Ovary (tissue), 7 donors: ENCODE measurements at regions not wholly inside any gene's neighbourhood (a gene's known extent, or its start where the extent isn't known, plus 50 kb on each side); places are given as distances from the start of the nearest gene placed in this dataset.
A peak's percentile ranks its signal among the peaks of the same experiment; 100 is the strongest.

ENCODE experiments used
- DNase-seq, 5 donors: peaks; one replicate each; pipeline ENCODE4 v3.0.0-alpha.2; 2019 to 2020
- H3K27ac ChIP-seq, 2 donors: fragments of 200-600 bp; one replicate each; pipeline versions ENCODE4 v1.5.1 to v1.8.0; 2019 to 2022
- H3K27me3 ChIP-seq: fragments of 200-600 bp; one replicate; pipeline ENCODE4 v1.8.0; 2022
- H3K36me3 ChIP-seq: fragments of 200-600 bp; sonication (generic); one replicate; pipeline ENCODE4 v1.5.1; 2019
- H3K4me1 ChIP-seq: one replicate; pipeline ENCODE4 v1.8.1; 2013; ENCODE audit warnings: mild to moderate bottlenecking, moderate library complexity; ENCODE audit not compliant: insufficient read depth
- H3K4me3 ChIP-seq: fragments of 200-600 bp; sonication (generic); one replicate; pipeline ENCODE4 v1.5.1; 2017
- H3K9me3 ChIP-seq, 2 donors: fragments of 200-600 bp in 1 of 2; sonication (generic) in 1 of 2; one replicate each; pipeline versions ENCODE4 v1.5.1 to v1.8.1; 2013 to 2019; ENCODE audit warnings: mild to moderate bottlenecking in 1 of 2, moderate library complexity in 1 of 2
- EP300 ChIP-seq: sonication (generic); formaldehyde crosslinking; IDR thresholded peaks from one replicate; pipeline ENCODE4 v1.6.1; 2017; ENCODE audit warnings: antibody characterized with exemption
- POLR2A ChIP-seq: fragments of 450-650 bp; IDR thresholded peaks from one replicate; pipeline ENCODE4 v1.6.1; 2017; ENCODE audit warnings: antibody characterized with exemption, mild to moderate bottlenecking, moderate library complexity
- WGBS, 3 donors: extraction: QIAGEN DNeasy Blood & Tissue Kit in 1 of 3; methylation state at CpG; one replicate each; pipeline versions ENCODE4 v1.1.5 to v1.1.7; 2013 to 2017; 5-methylcytosine and 5-hydroxymethylcytosine counted together
- intact Hi-C, 4 donors: fragments of 100-400 bp; cut with DNase I; formaldehyde crosslinking; loops; one replicate each; pipeline versions ENCODE4 v1.11.0 to v1.15.1; 2022 to 2023
- TF ChIP-seq, protein P1 (sequence below), 3 donors: fragments of 450-650 bp in 2 of 3; fragments of 200-600 bp in 1 of 3; IDR thresholded peaks; one replicate each; pipeline versions ENCODE4 v1.5.1 to v1.8.0; 2016 to 2022; ENCODE audit warnings: antibody characterized with exemption in 3 of 3, mild to moderate bottlenecking in 1 of 3
- donor health status: DM: no; HTN: no; CAD: no; lungs with moderate emphysema.
- donor health status: DM: no; HTN: no; CAD: no.
- donor health status: Bipolar disorder and iron deficiency.
- donor health status: DM: no; HTN: no; CAD: no.
- donor health status: DM: yes; HTN: yes; CAD: no.

- H3K4me1 ChIP-seq, result peaks cover 2% of the 10 kb centered on the region
- WGBS, 3 donors, result 44 to 58% (median 57%) methylated on average over 12 of the region's 12 CpGs
- H3K27me3 ChIP-seq, result no peaks in the 10 kb centered on the region
- intact Hi-C loops, result no loop called here
- H3K4me3 ChIP-seq, result no peak overlapping the region
- DNase-seq, result peak in 2 of 5 donors; percentile 9 to 31
- peaks cover 0 to 3% of the 10 kb centered on the region in 2 donors for H3K9me3 ChIP-seq
- no peaks in the 10 kb centered on the region for H3K36me3 ChIP-seq
- no peak overlapping the region for H3K27ac ChIP-seq
- TF ChIP-seq POLR2A (no peak), EP300 (no peak)
- TF ChIP-seq, protein P1, sequence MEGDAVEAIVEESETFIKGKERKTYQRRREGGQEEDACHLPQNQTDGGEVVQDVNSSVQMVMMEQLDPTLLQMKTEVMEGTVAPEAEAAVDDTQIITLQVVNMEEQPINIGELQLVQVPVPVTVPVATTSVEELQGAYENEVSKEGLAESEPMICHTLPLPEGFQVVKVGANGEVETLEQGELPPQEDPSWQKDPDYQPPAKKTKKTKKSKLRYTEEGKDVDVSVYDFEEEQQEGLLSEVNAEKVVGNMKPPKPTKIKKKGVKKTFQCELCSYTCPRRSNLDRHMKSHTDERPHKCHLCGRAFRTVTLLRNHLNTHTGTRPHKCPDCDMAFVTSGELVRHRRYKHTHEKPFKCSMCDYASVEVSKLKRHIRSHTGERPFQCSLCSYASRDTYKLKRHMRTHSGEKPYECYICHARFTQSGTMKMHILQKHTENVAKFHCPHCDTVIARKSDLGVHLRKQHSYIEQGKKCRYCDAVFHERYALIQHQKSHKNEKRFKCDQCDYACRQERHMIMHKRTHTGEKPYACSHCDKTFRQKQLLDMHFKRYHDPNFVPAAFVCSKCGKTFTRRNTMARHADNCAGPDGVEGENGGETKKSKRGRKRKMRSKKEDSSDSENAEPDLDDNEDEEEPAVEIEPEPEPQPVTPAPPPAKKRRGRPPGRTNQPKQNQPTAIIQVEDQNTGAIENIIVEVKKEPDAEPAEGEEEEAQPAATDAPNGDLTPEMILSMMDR (IDR thresholded peaks at IDR 0.05), result no peak
Observed at GRCh38 chr12:115174920-115175319, 490.9 kb upstream of the TBX3 start.

DNA sequence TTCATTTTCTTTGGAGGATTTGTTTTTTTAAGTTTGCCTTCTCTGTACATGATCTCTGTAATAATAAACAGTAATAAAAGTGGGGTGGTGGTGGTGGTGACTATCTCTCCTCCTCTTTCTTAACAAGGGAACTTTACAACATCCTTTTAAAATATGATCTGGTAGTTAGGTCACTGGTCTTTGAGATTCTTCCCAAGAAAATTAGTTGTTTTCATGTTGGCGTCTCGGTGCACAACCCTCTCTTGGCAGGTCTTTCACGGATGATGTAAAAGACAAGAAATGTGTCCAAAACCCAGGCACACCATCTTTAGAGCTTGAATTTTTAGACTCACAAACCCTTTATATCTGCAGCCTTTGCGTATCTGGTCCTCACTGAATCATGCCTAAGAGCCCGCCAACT lies 488.5 kb upstream of the TBX3 start:
- Histone ChIP-seq H3K36me3 (no peaks in the 10 kb centered on the region), H3K27me3 (no peaks in the 10 kb centered on the region), H3K4me1 (peaks cover 2% of the 10 kb centered on the region), H3K4me3 (no peak overlapping the region), H3K27ac (no peak overlapping the region), H3K9me3 (peaks cover 0 to 3% of the 10 kb centered on the region in 2 donors)
- intact Hi-C loops, result no loop called here
- 35 to 43% (median 39%) methylated on average over 5 of the region's 5 CpGs for WGBS, 3 donors
- TF ChIP-seq POLR2A (no peak), EP300 (no peak)
- TF ChIP-seq, protein P1 (IDR thresholded peaks at IDR 0.05), result no peak
- DNase-seq, result no peak

- Histone ChIP-seq H3K27me3 (no peaks in the 10 kb centered on the region), H3K4me1 (peaks cover 2% of the 10 kb centered on the region), H3K9me3 (peaks cover 0 to 3% of the 10 kb centered on the region in 2 donors), H3K4me3 (no peak overlapping the region), H3K36me3 (no peaks in the 10 kb centered on the region), H3K27ac (no peak overlapping the region)
- 24 to 33% (median 27%) methylated on average over 2 of the region's 2 CpGs for WGBS, 3 donors
- TF ChIP-seq, protein P1 (IDR thresholded peaks at IDR 0.05), result no peak
- no peak for TF ChIP-seq POLR2A
- TF ChIP-seq EP300, result no peak
- no peak for DNase-seq
- intact Hi-C loops, result no loop called here
Observed at GRCh38 chr12:115169981-115170380, 486.0 kb upstream of the TBX3 start.

DNA sequence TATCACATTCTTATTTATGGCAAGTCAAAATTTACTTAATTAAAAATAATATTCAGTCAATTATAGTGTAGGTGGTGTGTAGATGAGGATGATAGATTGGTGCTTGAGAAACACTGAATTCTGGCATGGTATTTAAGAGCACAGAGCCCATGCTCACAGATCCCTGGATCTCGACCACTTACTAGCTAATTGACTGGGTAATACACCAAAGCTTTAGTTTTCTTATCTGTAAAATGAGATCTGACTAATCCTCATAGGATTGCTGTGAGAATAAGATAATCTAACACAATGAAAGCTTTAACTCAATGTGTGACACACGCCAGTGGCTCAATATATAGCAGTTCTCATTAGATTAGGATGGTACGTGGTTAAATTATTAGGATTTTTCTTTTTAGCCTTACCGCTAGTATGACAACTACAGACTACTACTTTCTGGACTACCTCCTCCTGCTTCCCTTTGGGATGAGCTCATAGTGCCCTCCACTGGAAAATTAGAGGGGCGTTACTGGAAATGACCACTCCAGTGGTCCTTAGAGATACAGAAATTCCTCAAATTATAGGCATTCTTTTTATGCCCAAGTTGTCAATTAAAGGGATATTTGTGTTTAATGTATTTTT lies 482.8 kb upstream of the TBX3 start:
- 61 to 64% (median 62%) methylated on average over 5 of the region's 5 CpGs for WGBS, 3 donors
- TF ChIP-seq, protein P1 (IDR thresholded peaks at IDR 0.05), result no peak
- TF ChIP-seq POLR2A (no peak), EP300 (no peak)
- DNase-seq, result no peak
- Histone ChIP-seq H3K9me3 (no peaks in the 10 kb centered on the region), H3K27me3 (no peaks in the 10 kb centered on the region), H3K27ac (no peak overlapping the region), H3K4me3 (no peak overlapping the region), H3K4me1 (peaks cover 2% of the 10 kb centered on the region), H3K36me3 (no peaks in the 10 kb centered on the region)
- intact Hi-C loops, result no loop called here
